CD4-positive, CD25-positive, alpha-beta regulatory T cell (primary cell): ENCODE measurements at regions not wholly inside any gene's neighbourhood (a gene's known extent, or its start where the extent isn't known, plus 50 kb on each side); places are given as distances from the start of the nearest gene placed in this dataset.
A peak's percentile ranks its signal among the peaks of the same experiment; 100 is the strongest.

Experiments
- ATAC-seq, 2 donors: fragments of 150-1000 bp; cut with Tn5 transposase; one replicate each; pipeline ENCODE4 v1.10.0; 2021; ENCODE audit warnings: low read depth in 2 of 2, moderate number of reproducible peaks in 2 of 2, moderate library complexity in 1 of 2
- DNase-seq, 3 donors: peaks; one replicate each; pipeline versions ENCODE4 v3.0.0 to v3.0.0-alpha.2; 2012 to 2022; ENCODE audit warnings: mixed read lengths in 1 of 3
- H3K27ac ChIP-seq: one replicate; pipeline ENCODE4 v1.7.0; 2013; ENCODE audit warnings: mild to moderate bottlenecking, low read length; ENCODE audit not compliant: insufficient read depth, poor library complexity, severe bottlenecking
- H3K27me3 ChIP-seq: one replicate; pipeline ENCODE4 v1.7.0; 2013; ENCODE audit warnings: low read length; ENCODE audit not compliant: control insufficient read depth, insufficient read depth
- H3K36me3 ChIP-seq: one replicate; pipeline ENCODE4 v1.7.0; 2013; ENCODE audit warnings: mild to moderate bottlenecking, low read length, moderate library complexity; ENCODE audit not compliant: control insufficient read depth, insufficient read depth
- H3K4me1 ChIP-seq: 2 replicates; pipeline ENCODE4 v1.7.0; 2013; ENCODE audit warnings: mild to moderate bottlenecking, low read length; ENCODE audit not compliant: insufficient read depth, control insufficient read depth, poor library complexity, severe bottlenecking
- H3K4me3 ChIP-seq: one replicate; pipeline ENCODE4 v1.7.0; 2013; ENCODE audit warnings: low read depth, mild to moderate bottlenecking, low read length, moderate library complexity
- H3K9me3 ChIP-seq, 2 experiments: 1 replicate in 1 of 2; 2 replicates in 1 of 2; pipeline ENCODE4 v1.7.0; 2013; ENCODE audit warnings: low read length in 2 of 2, mild to moderate bottlenecking in 1 of 2, moderate library complexity in 1 of 2; ENCODE audit not compliant: control insufficient read depth in 2 of 2
- H3K27ac Mint-ChIP-seq, 3 donors: one replicate each; pipeline ENCODE4 v1.8.0; 2020 to 2022; ENCODE audit warnings: mild to moderate bottlenecking in 3 of 3, mixed read lengths in 3 of 3, moderate library complexity in 2 of 3
- H3K27me3 Mint-ChIP-seq: one replicate; pipeline ENCODE4 v1.8.0; 2022; ENCODE audit warnings: mild to moderate bottlenecking, mixed read lengths
- H3K36me3 Mint-ChIP-seq: one replicate; pipeline ENCODE4 v1.8.0; 2020; ENCODE audit warnings: mixed read lengths
- H3K4me1 Mint-ChIP-seq, 4 donors: one replicate each; pipeline ENCODE4 v1.8.0; 2020 to 2022; ENCODE audit warnings: mixed read lengths in 4 of 4, mild to moderate bottlenecking in 1 of 4
- H3K4me3 Mint-ChIP-seq, 4 donors: one replicate each; pipeline ENCODE4 v1.8.0; 2020 to 2022; ENCODE audit warnings: mild to moderate bottlenecking in 4 of 4, mixed read lengths in 4 of 4, moderate library complexity in 3 of 4
- H3K9me3 Mint-ChIP-seq, 7 donors: one replicate each; pipeline ENCODE4 v1.8.0; 2020 to 2022; ENCODE audit warnings: mixed read lengths in 7 of 7, mild to moderate bottlenecking in 3 of 7, moderate library complexity in 2 of 7

DNA sequence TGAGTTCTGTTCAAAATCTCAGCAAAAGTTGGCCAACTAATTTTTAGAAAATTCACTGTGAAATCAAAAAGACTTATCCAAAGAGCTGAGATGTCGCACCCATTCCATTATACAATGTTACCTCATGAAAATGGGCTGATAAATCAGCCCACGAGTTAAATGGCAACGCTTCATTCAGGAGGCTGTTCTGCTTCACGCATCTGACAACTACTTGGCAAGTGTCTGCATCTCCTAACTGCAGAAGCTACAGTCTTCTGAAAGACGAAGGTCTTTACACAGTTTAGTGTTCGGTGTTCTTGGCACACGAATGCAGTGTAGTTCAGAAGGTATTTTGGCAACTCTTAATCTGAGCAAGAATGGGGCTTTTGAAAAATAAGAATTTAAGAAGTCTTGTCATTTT lies 166.6 kb upstream of the DKK2 start:
- DNase-seq = no peak
- Mint-ChIP-seq H3K9me3 (peaks cover 0 to 2% (median 0%) of the 10 kb centered on the region in 7 donors), H3K36me3 (no peaks in the 10 kb centered on the region), H3K27ac (no peak overlapping the region), H3K27me3 (no peaks in the 10 kb centered on the region), H3K4me1 (no peaks in the 10 kb centered on the region), H3K4me3 (no peak overlapping the region)
- Histone ChIP-seq H3K36me3 (no peaks in the 10 kb centered on the region), H3K27ac (no peak overlapping the region), H3K27me3 (no peaks in the 10 kb centered on the region), H3K4me1 (no peaks in the 10 kb centered on the region), H3K4me3 (no peak overlapping the region), H3K9me3 (no peaks in the 10 kb centered on the region)
- no peak for ATAC-seq

- Mint-ChIP-seq H3K4me3 (no peak overlapping the region), H3K9me3 (no peaks in the 10 kb centered on the region), H3K4me1 (no peaks in the 10 kb centered on the region), H3K27me3 (no peaks in the 10 kb centered on the region), H3K36me3 (no peaks in the 10 kb centered on the region), H3K27ac (no peak overlapping the region)
- H3K36me3 ChIP-seq = no peaks in the 10 kb centered on the region
- H3K9me3 ChIP-seq = no peaks in the 10 kb centered on the region
- no peak for DNase-seq
- no peaks in the 10 kb centered on the region for H3K4me1 ChIP-seq
- H3K4me3 ChIP-seq = no peak overlapping the region
- no peaks in the 10 kb centered on the region for H3K27me3 ChIP-seq
- no peak for ATAC-seq
- no peak overlapping the region for H3K27ac ChIP-seq
Observed at GRCh38 chr4:107197121-107197520, 161.0 kb upstream of the DKK2 start.

- Histone ChIP-seq H3K27me3 (no peaks in the 10 kb centered on the region), H3K9me3 (no peaks in the 10 kb centered on the region), H3K4me1 (no peaks in the 10 kb centered on the region), H3K4me3 (no peak overlapping the region), H3K27ac (no peak overlapping the region), H3K36me3 (no peaks in the 10 kb centered on the region)
- Mint-ChIP-seq H3K9me3 (peaks cover 0 to under 1% (median 0%) of the 10 kb centered on the region in 7 donors), H3K4me1 (no peaks in the 10 kb centered on the region), H3K27ac (no peak overlapping the region), H3K4me3 (peak overlapping the region in 1 of 4 donors; percentile 54), H3K36me3 (no peaks in the 10 kb centered on the region), H3K27me3 (no peaks in the 10 kb centered on the region)
- ATAC-seq (no peak), DNase-seq (no peak)
Observed at GRCh38 chr4:107196312-107196711, 160.2 kb upstream of the DKK2 start.

- H3K27me3 Mint-ChIP-seq = no peaks in the 10 kb centered on the region
- Histone ChIP-seq H3K9me3 (no peaks in the 10 kb centered on the region), H3K27ac (no peak overlapping the region), H3K4me3 (no peak overlapping the region), H3K27me3 (no peaks in the 10 kb centered on the region), H3K36me3 (no peaks in the 10 kb centered on the region), H3K4me1 (no peaks in the 10 kb centered on the region)
- peaks cover 0 to 1% (median 0%) of the 10 kb centered on the region in 7 donors for H3K9me3 Mint-ChIP-seq
- no peaks in the 10 kb centered on the region for H3K4me1 Mint-ChIP-seq
- no peak overlapping the region for H3K27ac Mint-ChIP-seq
- H3K36me3 Mint-ChIP-seq = no peaks in the 10 kb centered on the region
- no peak overlapping the region for H3K4me3 Mint-ChIP-seq
- DNase-seq (no peak), ATAC-seq (no peak)
Observed at GRCh38 chr4:107194005-107194404, 157.9 kb upstream of the DKK2 start.

- no peaks in the 10 kb centered on the region for H3K36me3 Mint-ChIP-seq
- H3K4me3 Mint-ChIP-seq = no peak overlapping the region
- H3K4me1 Mint-ChIP-seq = no peaks in the 10 kb centered on the region
- no peak overlapping the region for H3K4me3 ChIP-seq
- peaks cover 0 to 1% (median 0%) of the 10 kb centered on the region in 7 donors for H3K9me3 Mint-ChIP-seq
- no peaks in the 10 kb centered on the region for H3K27me3 Mint-ChIP-seq
- no peak overlapping the region for H3K27ac ChIP-seq
- no peak for DNase-seq
- H3K9me3 ChIP-seq = no peaks in the 10 kb centered on the region
- H3K36me3 ChIP-seq = no peaks in the 10 kb centered on the region
- ATAC-seq = no peak
- no peak overlapping the region for H3K27ac Mint-ChIP-seq
- H3K27me3 ChIP-seq = no peaks in the 10 kb centered on the region
- H3K4me1 ChIP-seq = no peaks in the 10 kb centered on the region
Observed at GRCh38 chr4:107192601-107193000, 156.5 kb upstream of the DKK2 start.

GRCh38 chr4:107187091-107187490 lies 151.0 kb upstream of the DKK2 start:
- Mint-ChIP-seq H3K27ac (no peak overlapping the region), H3K4me3 (no peak overlapping the region), H3K9me3 (peaks cover 0 to 1% (median 0%) of the 10 kb centered on the region in 7 donors), H3K4me1 (no peaks in the 10 kb centered on the region), H3K27me3 (peaks cover 2% of the 10 kb centered on the region), H3K36me3 (no peaks in the 10 kb centered on the region)
- no peaks in the 10 kb centered on the region for H3K36me3 ChIP-seq
- no peak overlapping the region for H3K27ac ChIP-seq
- H3K27me3 ChIP-seq = no peaks in the 10 kb centered on the region
- H3K4me3 ChIP-seq = no peak overlapping the region
- H3K4me1 ChIP-seq = no peaks in the 10 kb centered on the region
- ATAC-seq (no peak), DNase-seq (no peak)
- H3K9me3 ChIP-seq = no peaks in the 10 kb centered on the region

- Histone ChIP-seq H3K36me3 (no peaks in the 10 kb centered on the region), H3K4me1 (no peaks in the 10 kb centered on the region), H3K27ac (no peak overlapping the region), H3K27me3 (no peaks in the 10 kb centered on the region), H3K9me3 (no peaks in the 10 kb centered on the region), H3K4me3 (no peak overlapping the region)
- Mint-ChIP-seq H3K4me1 (no peaks in the 10 kb centered on the region), H3K4me3 (no peak overlapping the region), H3K36me3 (no peaks in the 10 kb centered on the region), H3K27ac (no peak overlapping the region), H3K27me3 (peaks cover 4% of the 10 kb centered on the region), H3K9me3 (no peaks in the 10 kb centered on the region)
- no peak for ATAC-seq
- peak in 1 of 3 donors; percentile 24 for DNase-seq
Observed at GRCh38 chr4:107183155-107183774, 147.2 kb upstream of the DKK2 start.

DNA sequence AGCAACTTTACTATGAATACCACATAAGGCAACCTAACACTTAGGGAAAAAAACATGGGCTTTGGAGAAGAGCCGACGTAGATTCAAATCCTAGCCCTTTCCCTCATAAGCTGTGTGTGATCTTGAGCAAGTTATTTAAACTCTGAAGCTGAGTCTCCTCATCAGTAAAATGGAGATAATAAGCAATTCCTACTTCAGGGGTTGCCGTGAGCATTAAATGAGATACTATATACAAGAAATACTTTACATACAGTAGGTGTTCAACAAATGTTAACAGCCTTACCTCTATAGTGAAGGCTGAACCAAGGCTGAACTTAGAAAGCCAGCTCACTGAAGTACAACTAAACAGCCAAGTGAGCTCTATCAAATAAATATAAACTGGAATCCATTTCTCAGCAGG lies 146.2 kb upstream of the DKK2 start:
- no peak overlapping the region for H3K4me3 Mint-ChIP-seq
- Histone ChIP-seq H3K36me3 (no peaks in the 10 kb centered on the region), H3K27me3 (no peaks in the 10 kb centered on the region), H3K4me1 (no peaks in the 10 kb centered on the region), H3K27ac (no peak overlapping the region), H3K4me3 (no peak overlapping the region), H3K9me3 (no peaks in the 10 kb centered on the region)
- no peak overlapping the region for H3K27ac Mint-ChIP-seq
- H3K4me1 Mint-ChIP-seq = no peaks in the 10 kb centered on the region
- ATAC-seq (no peak), DNase-seq (no peak)
- H3K27me3 Mint-ChIP-seq = peaks cover 4% of the 10 kb centered on the region
- no peaks in the 10 kb centered on the region for H3K9me3 Mint-ChIP-seq
- H3K36me3 Mint-ChIP-seq = no peaks in the 10 kb centered on the region
